MM.1S (cell line): ENCODE measurements at regions not wholly inside any gene's neighbourhood (a gene's known extent, or its start where the extent isn't known, plus 50 kb on each side); places are given as distances from the start of the nearest gene placed in this dataset.

Experiments
- DNase-seq: peaks from one replicate; pipeline ENCODE4 v3.0.0-alpha.2; 2015
- H2AFZ ChIP-seq: fragments of 300-600 bp; sonication (generic); 2 replicates; pipeline ENCODE4 v1.6.0; 2016; ENCODE audit warnings: antibody characterized with exemption, low read length
- H3F3A ChIP-seq: fragments of 300-600 bp; sonication (generic); 2 replicates; pipeline ENCODE4 v1.6.1; 2016; ENCODE audit warnings: mild to moderate bottlenecking, antibody characterized with exemption, low read length, moderate library complexity, mixed read lengths; ENCODE audit not compliant: insufficient read depth
- H3K27ac ChIP-seq: fragments of 300-600 bp; sonication (generic); 2 replicates; pipeline ENCODE4 v1.5.1; 2016; ENCODE audit warnings: mild to moderate bottlenecking, low read length
- H3K27me3 ChIP-seq: fragments of 300-600 bp; sonication (generic); replicated peaks from 2 replicates; pipeline ENCODE4 v1.6.0; 2016; ENCODE audit warnings: low read length; ENCODE audit not compliant: insufficient read depth
- H3K36me3 ChIP-seq: fragments of 300-600 bp; sonication (generic); replicated peaks from 2 replicates; pipeline ENCODE4 v1.6.1; 2016; ENCODE audit warnings: mild to moderate bottlenecking, low read length, mixed read lengths; ENCODE audit not compliant: insufficient read depth
- H3K4me1 ChIP-seq: fragments of 300-600 bp; sonication (generic); 2 replicates; pipeline ENCODE4 v1.6.1; 2016; ENCODE audit warnings: low read length, mixed read lengths
- H3K4me2 ChIP-seq: fragments of 300-600 bp; sonication (generic); 2 replicates; pipeline ENCODE4 v1.6.0; 2016; ENCODE audit warnings: low read depth, low read length
- H3K4me3 ChIP-seq: fragments of 300-600 bp; sonication (generic); 2 replicates; pipeline ENCODE4 v1.5.1; 2016; ENCODE audit warnings: low read length, mixed read lengths
- H3K79me2 ChIP-seq: fragments of 300-600 bp; sonication (generic); 2 replicates; pipeline ENCODE4 v1.6.1; 2016; ENCODE audit warnings: mixed run types, low read length, mixed read lengths
- H3K9ac ChIP-seq: fragments of 300-600 bp; sonication (generic); 2 replicates; pipeline ENCODE4 v1.6.1; 2016; ENCODE audit warnings: low read length, mixed read lengths
- H3K9me2 ChIP-seq: fragments of 300-600 bp; sonication (generic); replicated peaks from 2 replicates; pipeline ENCODE4 v1.6.1; 2016; ENCODE audit warnings: mild to moderate bottlenecking, low read length, mixed read lengths; ENCODE audit not compliant: insufficient read depth
- H3K9me3 ChIP-seq: fragments of 300-600 bp; sonication (generic); replicated peaks from 2 replicates; pipeline ENCODE4 v1.6.1; 2016; ENCODE audit warnings: mild to moderate bottlenecking, low read length, mixed read lengths; ENCODE audit not compliant: insufficient read depth
- H4K20me1 ChIP-seq: fragments of 300-600 bp; sonication (generic); 2 replicates; pipeline ENCODE4 v1.6.1; 2016; ENCODE audit warnings: mild to moderate bottlenecking, low read length, moderate library complexity, mixed read lengths; ENCODE audit not compliant: insufficient read depth
- CTCF ChIP-seq: fragments of 300-600 bp; sonication (generic); IDR thresholded peaks from 2 replicates; pipeline ENCODE4 v1.5.1; 2016; ENCODE audit warnings: antibody characterized with exemption, low read length, mixed read lengths
- EZH2 ChIP-seq: fragments of 300-600 bp; sonication (generic); optimal IDR thresholded peaks from 2 replicates; pipeline ENCODE3; 2017; ENCODE audit warnings: low read depth, mild to moderate bottlenecking, antibody characterized with exemption, low read length, mixed read lengths
- EZH2phosphoT487 ChIP-seq: fragments of 300-600 bp; sonication (generic); IDR thresholded peaks from 2 replicates; pipeline ENCODE4 v1.6.1; 2018; ENCODE audit warnings: antibody characterized with exemption, low read length

GRCh38 chr3:77943598-77943997, 903.7 kb downstream of the ROBO2 start:
- Histone ChIP-seq H3K36me3 (no peaks in the 10 kb centered on the region), H3K4me3 (no peak overlapping the region), H3K27ac (no peak overlapping the region), H3K4me2 (no peak overlapping the region), H3K9ac (no peak overlapping the region), H2AFZ (no peak overlapping the region), H3K9me2 (no peaks in the 10 kb centered on the region), H4K20me1 (no peaks in the 10 kb centered on the region), H3K9me3 (no peaks in the 10 kb centered on the region), H3F3A (no peaks in the 10 kb centered on the region), H3K79me2 (no peaks in the 10 kb centered on the region), H3K4me1 (no peaks in the 10 kb centered on the region), H3K27me3 (no peaks in the 10 kb centered on the region)
- TF ChIP-seq EZH2phosphoT487 (no peak), CTCF (no peak), EZH2 (no peak)
- no peak for DNase-seq

- Histone ChIP-seq H3K27me3 (no peaks in the 10 kb centered on the region), H3K27ac (no peak overlapping the region), H3K9me3 (no peaks in the 10 kb centered on the region)
These were observed 905.4 kb downstream of the ROBO2 start for GRCh38 chr3:77945320-77945719.

DNA sequence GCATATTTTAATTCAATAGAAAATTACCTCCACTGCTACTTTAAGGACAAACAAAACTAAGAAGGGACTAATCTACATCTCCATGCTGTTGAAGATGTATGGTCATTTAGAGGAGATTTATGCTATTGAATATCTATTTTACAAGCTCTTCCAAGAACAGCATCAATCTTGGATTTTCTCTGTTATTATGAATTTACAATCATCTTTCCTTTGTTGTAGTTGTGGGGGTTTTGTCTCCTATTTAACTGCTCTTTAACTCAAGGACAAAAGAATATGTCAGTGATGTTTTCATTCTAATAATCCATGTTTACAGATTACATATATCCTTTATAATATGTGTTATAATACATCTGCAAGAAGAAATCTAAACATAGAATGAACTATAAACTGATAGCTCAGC, 907.8 kb downstream of the ROBO2 start:
- H2AFZ ChIP-seq, result no peak overlapping the region
- no peak for TF ChIP-seq EZH2phosphoT487
- TF ChIP-seq EZH2, result no peak
- TF ChIP-seq CTCF, result no peak
- DNase-seq, result no peak
- no peaks in the 10 kb centered on the region for H4K20me1 ChIP-seq
- no peak overlapping the region for H3K4me3 ChIP-seq
- no peaks in the 10 kb centered on the region for H3K27me3 ChIP-seq
- no peak overlapping the region for H3K27ac ChIP-seq
- H3K4me1 ChIP-seq, result no peaks in the 10 kb centered on the region
- no peaks in the 10 kb centered on the region for H3K36me3 ChIP-seq
- H3K9ac ChIP-seq, result no peak overlapping the region
- H3K4me2 ChIP-seq, result no peak overlapping the region
- H3F3A ChIP-seq, result no peaks in the 10 kb centered on the region
- H3K9me2 ChIP-seq, result no peaks in the 10 kb centered on the region
- H3K9me3 ChIP-seq, result no peaks in the 10 kb centered on the region
- no peaks in the 10 kb centered on the region for H3K79me2 ChIP-seq

More at GRCh38 chr3:77945320-77945719, 905.4 kb downstream of the ROBO2 start:
- no peak for DNase-seq
- Histone ChIP-seq H3K4me3 (no peak overlapping the region), H4K20me1 (no peaks in the 10 kb centered on the region), H3F3A (no peaks in the 10 kb centered on the region), H3K9me2 (no peaks in the 10 kb centered on the region), H3K9ac (no peak overlapping the region), H3K4me2 (no peak overlapping the region), H3K79me2 (no peaks in the 10 kb centered on the region), H2AFZ (no peak overlapping the region), H3K36me3 (no peaks in the 10 kb centered on the region), H3K4me1 (no peaks in the 10 kb centered on the region)
- TF ChIP-seq EZH2phosphoT487 (no peak), CTCF (no peak), EZH2 (no peak)
